Stimulated activated CD4-positive, alpha-beta T cell treated with anti-CD3 and anti-CD28 coated beads, Interleukin-2, amount 100 ng/mL, for 24 hours (primary cell): ENCODE measurements at regions not wholly inside any gene's neighbourhood (a gene's known extent, or its start where the extent isn't known, plus 50 kb on each side); places are given as distances from the start of the nearest gene placed in this dataset.
A peak's percentile ranks its signal among the peaks of the same experiment; 100 is the strongest.

Experiments
- DNase-seq, 2 donors: peaks; one replicate each; pipeline ENCODE4 v3.0.0-alpha.2; 2020

GRCh38 chr20:60653111-60653845 lies 598.8 kb upstream of the CDH4 start:
- no peak for DNase-seq

- DNase-seq = no peak
Measured at GRCh38 chr20:60658681-60659080, 593.4 kb upstream of the CDH4 start.

GRCh38 chr20:60659240-60659639 lies 592.8 kb upstream of the CDH4 start:
- no peak for DNase-seq

GRCh38 chr20:60662307-60662706 lies 589.8 kb upstream of the CDH4 start:
- DNase-seq = no peak

- no peak for DNase-seq
Measured at GRCh38 chr20:60664106-60664505, 588.0 kb upstream of the CDH4 start.

GRCh38 chr20:60667641-60668040 lies 584.4 kb upstream of the CDH4 start:
- no peak for DNase-seq

GRCh38 chr20:60669211-60669610 lies 582.9 kb upstream of the CDH4 start:
- no peak for DNase-seq

- no peak for DNase-seq
Measured at GRCh38 chr20:60676011-60676410, 576.0 kb upstream of the CDH4 start.

GRCh38 chr20:60677819-60678218 lies 574.2 kb upstream of the CDH4 start:
- DNase-seq = no peak

GRCh38 chr20:60680554-60680953 lies 571.5 kb upstream of the CDH4 start:
- no peak for DNase-seq

- DNase-seq = no peak
Measured at GRCh38 chr20:60687213-60687612, 564.8 kb upstream of the CDH4 start.

- no peak for DNase-seq
Measured at GRCh38 chr20:60690771-60691170, 561.3 kb upstream of the CDH4 start.

GRCh38 chr20:60691966-60692615 lies 560.0 kb upstream of the CDH4 start:
- no peak for DNase-seq

GRCh38 chr20:60693496-60694133 lies 558.4 kb upstream of the CDH4 start:
- DNase-seq = no peak

GRCh38 chr20:60694763-60695162 lies 557.3 kb upstream of the CDH4 start:
- DNase-seq = no peak

- peak; percentile 17 to 27 for DNase-seq
Measured at GRCh38 chr20:60695226-60696000, 556.6 kb upstream of the CDH4 start.

- no peak for DNase-seq
Measured at GRCh38 chr20:60697252-60697651, 554.8 kb upstream of the CDH4 start.

- DNase-seq = no peak
Measured at GRCh38 chr20:60700728-60701127, 551.3 kb upstream of the CDH4 start.

- no peak for DNase-seq
Measured at GRCh38 chr20:60704147-60704546, 547.9 kb upstream of the CDH4 start.

- no peak for DNase-seq
Measured at GRCh38 chr20:60713396-60713795, 538.7 kb upstream of the CDH4 start.

GRCh38 chr20:60715172-60715571 lies 536.9 kb upstream of the CDH4 start:
- DNase-seq = no peak

- DNase-seq = peak in 1 of 2 donors; percentile 14
Measured at GRCh38 chr20:60718743-60719480, 533.1 kb upstream of the CDH4 start.
